ENCODE measurements at regions not wholly inside any gene's neighbourhood (a gene's known extent, or its start where the extent isn't known, plus 50 kb on each side); places are given as distances from the start of the nearest gene placed in this dataset.
A peak's percentile ranks its signal among the peaks of the same experiment; 100 is the strongest.

GRCh38 chr4:157751631-157752030, 421.2 kb downstream of the GASK1B start:
- DNase-seq (ENCODE audit: insufficient read length, low spot score) (no peak), FAIRE-seq (no peak)
- no peak for TF ChIP-seq CTCF (IDR thresholded peaks at IDR 0.05; ENCODE audit: insufficient read depth, missing control alignments)

- DNase-seq (ENCODE audit: insufficient read length, low spot score) (no peak), FAIRE-seq (no peak)
- TF ChIP-seq CTCF (IDR thresholded peaks at IDR 0.05; ENCODE audit: insufficient read depth, missing control alignments): no peak
Observed at GRCh38 chr4:157741642-157742041, 431.2 kb downstream of the GASK1B start.

- FAIRE-seq (no peak), DNase-seq (ENCODE audit: insufficient read length, low spot score) (no peak)
- TF ChIP-seq CTCF (IDR thresholded peaks at IDR 0.05; ENCODE audit: insufficient read depth, missing control alignments): no peak
Observed at GRCh38 chr4:157739242-157739641, 433.6 kb downstream of the GASK1B start.

DNA sequence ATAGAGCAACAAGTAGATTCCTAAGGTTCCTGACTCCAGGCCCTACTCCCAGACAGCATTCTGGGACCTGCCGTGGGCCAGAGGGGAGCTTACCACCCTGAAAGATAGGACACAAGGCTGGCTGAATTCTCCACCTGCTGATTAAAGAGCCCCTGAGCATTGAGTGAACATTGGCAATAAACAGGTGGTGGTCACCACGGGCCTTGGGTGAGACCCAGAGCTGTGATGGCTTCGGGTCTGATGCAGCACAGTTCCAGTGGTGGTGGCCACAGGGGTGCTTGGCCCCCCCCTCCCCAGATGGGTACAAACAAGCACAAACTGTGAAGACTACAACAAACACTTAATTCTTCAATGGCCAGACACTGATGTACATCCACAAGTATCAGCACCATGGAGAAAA, 444.6 kb downstream of the GASK1B start:
- DNase-seq (ENCODE audit: insufficient read length, low spot score): no peak
- no peak for FAIRE-seq
- TF ChIP-seq CTCF (IDR thresholded peaks at IDR 0.05; ENCODE audit: insufficient read depth, missing control alignments): no peak

DNA sequence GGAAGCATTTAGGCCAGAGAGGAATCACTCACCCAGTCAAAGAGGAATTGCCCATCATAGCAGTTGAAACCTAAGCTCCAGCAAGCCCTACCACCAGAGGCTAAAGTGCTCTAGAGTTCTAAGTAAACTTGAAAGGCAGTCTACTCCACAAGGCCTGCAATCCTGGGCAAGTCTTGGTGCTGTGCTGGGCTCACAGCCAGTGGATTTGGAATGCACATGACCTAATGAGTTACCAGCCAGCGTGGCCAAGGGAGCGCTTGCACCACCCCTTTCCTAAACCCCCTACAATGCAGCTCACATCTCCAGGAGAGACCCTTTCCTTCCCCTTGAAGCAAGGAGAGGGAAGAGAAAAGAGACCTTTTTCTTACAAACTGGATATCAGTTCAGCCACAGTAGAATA, 445.7 kb downstream of the GASK1B start:
- DNase-seq (ENCODE audit: insufficient read length, low spot score) (no peak), FAIRE-seq (no peak)
- TF ChIP-seq CTCF (IDR thresholded peaks at IDR 0.05; ENCODE audit: insufficient read depth, missing control alignments): no peak

DNA sequence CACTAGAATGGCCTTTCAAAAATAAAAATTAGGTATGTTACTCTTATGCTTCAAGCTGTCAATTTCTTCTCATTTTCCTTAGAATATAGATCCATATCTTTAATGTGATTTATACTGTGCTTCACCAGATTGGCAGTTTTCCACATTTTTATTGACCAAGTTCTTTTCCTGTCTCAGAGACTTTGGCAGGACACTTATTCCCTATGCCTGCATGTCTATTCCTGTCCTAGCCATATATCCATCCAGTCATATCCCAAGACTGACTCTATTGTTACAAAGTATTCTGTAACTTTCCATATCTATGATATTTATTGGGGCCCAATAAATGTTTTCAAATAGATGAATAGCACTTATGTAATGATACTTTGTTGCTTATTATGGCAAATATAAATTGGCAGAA, 450.7 kb downstream of the GASK1B start:
- TF ChIP-seq CTCF (IDR thresholded peaks at IDR 0.05; ENCODE audit: insufficient read depth, missing control alignments): no peak
- no peak for DNase-seq (ENCODE audit: insufficient read length, low spot score)
- no peak for FAIRE-seq

GRCh38 chr4:157713342-157713741, 459.5 kb downstream of the GASK1B start:
- DNase-seq (ENCODE audit: insufficient read length, low spot score) (no peak), FAIRE-seq (peak; percentile 91)
- no peak for TF ChIP-seq CTCF (IDR thresholded peaks at IDR 0.05; ENCODE audit: insufficient read depth, missing control alignments)
